ENCODE measurements at regions not wholly inside any gene's neighbourhood (a gene's known extent, or its start where the extent isn't known, plus 50 kb on each side); places are given as distances from the start of the nearest gene placed in this dataset.

DNA sequence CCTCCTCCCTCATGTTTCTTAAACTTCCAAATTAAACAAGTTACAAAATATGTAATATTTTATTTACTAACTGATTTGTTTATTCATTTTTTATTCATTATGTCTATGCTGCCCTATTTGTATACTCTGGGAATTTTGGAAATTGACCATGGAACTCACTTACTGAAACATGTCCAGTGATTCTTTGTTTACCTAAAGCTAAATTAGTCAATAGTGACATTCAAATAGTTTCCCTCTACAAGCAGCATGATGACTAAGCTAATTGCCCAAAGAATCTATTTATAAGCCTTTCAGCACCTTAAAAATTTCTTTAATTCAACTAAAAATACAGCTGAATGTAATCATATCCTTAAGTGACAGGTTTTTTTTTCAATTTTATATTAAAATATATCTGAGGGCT, 437.7 kb downstream of the SI start:
- Mint-ChIP-seq H3K4me3 (no peak overlapping the region), H3K36me3 (no peaks in the 10 kb centered on the region), H3K4me1 (no peaks in the 10 kb centered on the region), H3K27me3 (ENCODE audit: low read depth in 3 of 3) (no peaks in the 10 kb centered on the region), H3K27ac (no peak overlapping the region), H3K9me3 (peaks cover 0 to 5% (median 0%) of the 10 kb centered on the region in 7 donors)
- Histone ChIP-seq H3K36me3 (replicated peaks in 1 of 2; ENCODE audit: control insufficient read depth in 1 of 2, insufficient read depth in 2 of 2, low read length in 2 of 2) (no peaks in the 10 kb centered on the region), H2AFZ (ENCODE audit: insufficient read depth, low read depth, low read length, poor library complexity, severe bottlenecking) (no peak overlapping the region), H3K27me3 (ENCODE audit: control insufficient read depth in 2 of 2, insufficient read depth in 2 of 2, low read length in 2 of 2) (no peaks in the 10 kb centered on the region), H4K20me1 (ENCODE audit: insufficient read depth, low read length) (no peaks in the 10 kb centered on the region), H3K4me2 (replicated peaks; ENCODE audit: extremely low read depth, low read length, poor library complexity, severe bottlenecking) (no peak overlapping the region), H3K9ac (ENCODE audit: insufficient read depth, low read length, poor library complexity, severe bottlenecking) (no peak overlapping the region), H3K9me3 (replicated peaks in 1 of 2; ENCODE audit: control insufficient read depth in 1 of 2, insufficient read depth in 1 of 2, low read length in 2 of 2) (no peaks in the 10 kb centered on the region), H3K4me3 (replicated peaks in 1 of 3; ENCODE audit: low read depth in 2 of 3, low read length in 3 of 3) (no peak overlapping the region), H3K79me2 (ENCODE audit: insufficient read depth, low read length) (no peaks in the 10 kb centered on the region), H3K27ac (ENCODE audit: low read depth in 1 of 2, low read length in 2 of 2) (no peak overlapping the region), H3K4me1 (ENCODE audit: control insufficient read depth in 1 of 2, insufficient read depth in 2 of 2, low read length in 2 of 2) (no peaks in the 10 kb centered on the region)
- intact Hi-C loops (cut with micrococcal nuclease), result no loop called here
- TF ChIP-seq, protein P1, sequence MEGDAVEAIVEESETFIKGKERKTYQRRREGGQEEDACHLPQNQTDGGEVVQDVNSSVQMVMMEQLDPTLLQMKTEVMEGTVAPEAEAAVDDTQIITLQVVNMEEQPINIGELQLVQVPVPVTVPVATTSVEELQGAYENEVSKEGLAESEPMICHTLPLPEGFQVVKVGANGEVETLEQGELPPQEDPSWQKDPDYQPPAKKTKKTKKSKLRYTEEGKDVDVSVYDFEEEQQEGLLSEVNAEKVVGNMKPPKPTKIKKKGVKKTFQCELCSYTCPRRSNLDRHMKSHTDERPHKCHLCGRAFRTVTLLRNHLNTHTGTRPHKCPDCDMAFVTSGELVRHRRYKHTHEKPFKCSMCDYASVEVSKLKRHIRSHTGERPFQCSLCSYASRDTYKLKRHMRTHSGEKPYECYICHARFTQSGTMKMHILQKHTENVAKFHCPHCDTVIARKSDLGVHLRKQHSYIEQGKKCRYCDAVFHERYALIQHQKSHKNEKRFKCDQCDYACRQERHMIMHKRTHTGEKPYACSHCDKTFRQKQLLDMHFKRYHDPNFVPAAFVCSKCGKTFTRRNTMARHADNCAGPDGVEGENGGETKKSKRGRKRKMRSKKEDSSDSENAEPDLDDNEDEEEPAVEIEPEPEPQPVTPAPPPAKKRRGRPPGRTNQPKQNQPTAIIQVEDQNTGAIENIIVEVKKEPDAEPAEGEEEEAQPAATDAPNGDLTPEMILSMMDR (IDR thresholded peaks at IDR 0.05), result no peak
- no peak for DNase-seq

DNA sequence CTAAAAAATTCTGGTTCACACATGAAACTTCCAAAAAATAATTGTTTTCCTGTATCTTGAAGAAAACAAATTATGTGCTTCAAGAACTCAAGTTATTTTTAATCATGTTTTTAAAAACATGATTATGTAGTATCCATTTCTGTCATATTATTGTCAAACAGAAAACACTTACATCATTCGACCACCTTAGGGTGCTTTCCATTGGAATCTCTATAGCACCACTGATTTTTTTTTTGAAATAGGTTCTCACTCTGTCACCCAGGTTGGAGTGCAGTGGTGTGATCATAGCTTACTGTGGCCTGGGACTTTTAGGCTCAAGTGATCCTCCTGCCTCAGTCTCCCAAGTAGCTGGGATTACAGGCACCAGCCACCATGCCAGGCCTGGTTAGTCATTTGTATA, 457.3 kb downstream of the SI start:
- Histone ChIP-seq H3K9me3 (replicated peaks in 1 of 2; ENCODE audit: control insufficient read depth in 1 of 2, insufficient read depth in 1 of 2, low read length in 2 of 2) (peaks cover 0 to 4% of the 10 kb centered on the region in 2 donors), H3K27me3 (ENCODE audit: control insufficient read depth in 2 of 2, insufficient read depth in 2 of 2, low read length in 2 of 2) (no peaks in the 10 kb centered on the region), H3K4me1 (ENCODE audit: control insufficient read depth in 1 of 2, insufficient read depth in 2 of 2, low read length in 2 of 2) (no peaks in the 10 kb centered on the region), H3K4me2 (replicated peaks; ENCODE audit: extremely low read depth, low read length, poor library complexity, severe bottlenecking) (no peak overlapping the region), H3K79me2 (ENCODE audit: insufficient read depth, low read length) (no peaks in the 10 kb centered on the region), H3K4me3 (replicated peaks in 1 of 3; ENCODE audit: low read depth in 2 of 3, low read length in 3 of 3) (no peak overlapping the region), H2AFZ (ENCODE audit: insufficient read depth, low read depth, low read length, poor library complexity, severe bottlenecking) (no peak overlapping the region), H4K20me1 (ENCODE audit: insufficient read depth, low read length) (no peaks in the 10 kb centered on the region), H3K27ac (ENCODE audit: low read depth in 1 of 2, low read length in 2 of 2) (no peak overlapping the region), H3K9ac (ENCODE audit: insufficient read depth, low read length, poor library complexity, severe bottlenecking) (no peak overlapping the region), H3K36me3 (replicated peaks in 1 of 2; ENCODE audit: control insufficient read depth in 1 of 2, insufficient read depth in 2 of 2, low read length in 2 of 2) (no peaks in the 10 kb centered on the region)
- no peaks in the 10 kb centered on the region for H3K4me1 Mint-ChIP-seq
- no peaks in the 10 kb centered on the region for H3K27me3 Mint-ChIP-seq (ENCODE audit: low read depth in 3 of 3)
- intact Hi-C loops (cut with micrococcal nuclease), result no loop called here
- no peak overlapping the region for H3K4me3 Mint-ChIP-seq
- no peak for DNase-seq
- TF ChIP-seq, protein P1 (IDR thresholded peaks at IDR 0.05), result no peak
- no peak overlapping the region for H3K27ac Mint-ChIP-seq
- H3K9me3 Mint-ChIP-seq, result peaks cover 0 to 3% (median 0%) of the 10 kb centered on the region in 7 donors
- no CpG with 5 or more reads among the region's 1 CpG for WGBS (ENCODE audit: insufficient coverage)
- no peaks in the 10 kb centered on the region for H3K36me3 Mint-ChIP-seq

All from CD14-positive monocyte (primary cell).